AG10803 (cell line): ENCODE measurements at regions not wholly inside any gene's neighbourhood (a gene's known extent, or its start where the extent isn't known, plus 50 kb on each side); places are given as distances from the start of the nearest gene placed in this dataset.

Source experiments
- DNase-seq: peaks from one replicate; pipeline ENCODE4 v3.0.0; 2010; ENCODE audit warnings: low read depth
- H3K4me3 ChIP-seq: 2 replicates; pipeline ENCODE4 v1.5.1; 2011; ENCODE audit warnings: mild to moderate bottlenecking, low read length, control low read depth
- TF ChIP-seq, protein P1 (sequence below): conservative IDR thresholded peaks from 2 replicates; pipeline ENCODE4 v1.5.1; 2011; ENCODE audit warnings: mild to moderate bottlenecking, low read length, control low read depth, inconsistent platforms

DNA sequence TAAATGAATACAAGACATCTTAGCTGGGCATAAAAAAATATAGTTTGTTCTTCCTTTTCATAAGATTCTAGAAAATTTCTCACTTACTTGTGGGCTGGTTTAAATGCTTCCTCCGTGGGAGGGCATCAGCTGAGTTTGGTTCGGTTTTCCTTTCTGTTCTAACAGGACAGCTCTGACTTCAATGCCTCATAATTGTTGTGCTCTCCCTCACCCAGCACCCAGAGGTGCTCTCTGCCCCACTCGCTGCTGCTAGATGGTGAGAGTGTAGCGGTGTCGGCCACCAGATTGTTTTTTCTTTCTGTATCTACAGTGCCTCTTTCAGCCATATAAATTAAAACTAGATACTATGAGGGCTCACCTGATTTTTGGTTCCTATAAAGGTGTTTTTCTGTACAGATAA, 407.2 kb upstream of the CDH7 start:
- DNase-seq: no peak
- TF ChIP-seq, protein P1, sequence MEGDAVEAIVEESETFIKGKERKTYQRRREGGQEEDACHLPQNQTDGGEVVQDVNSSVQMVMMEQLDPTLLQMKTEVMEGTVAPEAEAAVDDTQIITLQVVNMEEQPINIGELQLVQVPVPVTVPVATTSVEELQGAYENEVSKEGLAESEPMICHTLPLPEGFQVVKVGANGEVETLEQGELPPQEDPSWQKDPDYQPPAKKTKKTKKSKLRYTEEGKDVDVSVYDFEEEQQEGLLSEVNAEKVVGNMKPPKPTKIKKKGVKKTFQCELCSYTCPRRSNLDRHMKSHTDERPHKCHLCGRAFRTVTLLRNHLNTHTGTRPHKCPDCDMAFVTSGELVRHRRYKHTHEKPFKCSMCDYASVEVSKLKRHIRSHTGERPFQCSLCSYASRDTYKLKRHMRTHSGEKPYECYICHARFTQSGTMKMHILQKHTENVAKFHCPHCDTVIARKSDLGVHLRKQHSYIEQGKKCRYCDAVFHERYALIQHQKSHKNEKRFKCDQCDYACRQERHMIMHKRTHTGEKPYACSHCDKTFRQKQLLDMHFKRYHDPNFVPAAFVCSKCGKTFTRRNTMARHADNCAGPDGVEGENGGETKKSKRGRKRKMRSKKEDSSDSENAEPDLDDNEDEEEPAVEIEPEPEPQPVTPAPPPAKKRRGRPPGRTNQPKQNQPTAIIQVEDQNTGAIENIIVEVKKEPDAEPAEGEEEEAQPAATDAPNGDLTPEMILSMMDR: no peak
- H3K4me3 ChIP-seq: no peak overlapping the region

- TF ChIP-seq, protein P1: no peak
- DNase-seq: no peak
- no peak overlapping the region for H3K4me3 ChIP-seq
Observed at GRCh38 chr18:65336411-65336810, 414.4 kb upstream of the CDH7 start.

DNA sequence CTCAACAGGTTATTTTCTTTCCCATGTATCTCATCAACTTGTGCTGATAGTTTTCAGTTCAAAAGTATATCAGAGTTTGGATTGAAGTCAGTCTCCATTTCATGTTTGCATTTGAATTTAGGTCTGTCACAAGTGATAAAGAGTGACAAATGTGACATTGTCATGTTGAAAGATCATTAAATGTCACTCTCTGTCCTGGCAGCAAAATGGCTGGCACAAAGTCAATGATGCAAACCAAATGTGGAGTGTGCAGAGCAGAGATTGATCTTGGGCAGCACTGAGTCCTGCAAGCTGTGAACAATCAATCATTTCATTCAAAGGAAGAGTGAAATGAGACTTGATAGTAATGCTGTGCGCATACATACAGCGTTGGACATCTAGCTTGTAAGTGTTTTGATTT, 421.8 kb upstream of the CDH7 start:
- DNase-seq: no peak
- TF ChIP-seq, protein P1: no peak
- no peak overlapping the region for H3K4me3 ChIP-seq

DNA sequence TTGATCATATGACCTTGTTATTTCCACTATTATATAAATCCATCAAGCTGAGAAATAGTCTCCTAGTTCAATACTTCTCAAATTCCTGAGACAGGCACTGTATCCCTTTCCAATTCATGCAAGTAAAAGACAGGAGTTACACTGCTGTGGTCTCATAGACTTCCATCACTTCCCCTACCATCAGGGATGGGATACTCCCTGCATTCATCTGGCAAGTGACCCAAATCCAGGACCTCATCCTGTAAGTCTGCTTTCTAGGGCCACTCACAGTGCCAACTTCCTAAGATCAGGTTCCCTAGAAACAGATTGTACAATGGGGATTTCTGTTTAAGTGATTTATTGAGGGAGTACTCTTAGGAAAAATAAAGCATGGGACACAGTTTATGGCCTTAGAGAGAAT, 424.0 kb upstream of the CDH7 start:
- TF ChIP-seq, protein P1: no peak
- no peak overlapping the region for H3K4me3 ChIP-seq
- DNase-seq: no peak

DNA sequence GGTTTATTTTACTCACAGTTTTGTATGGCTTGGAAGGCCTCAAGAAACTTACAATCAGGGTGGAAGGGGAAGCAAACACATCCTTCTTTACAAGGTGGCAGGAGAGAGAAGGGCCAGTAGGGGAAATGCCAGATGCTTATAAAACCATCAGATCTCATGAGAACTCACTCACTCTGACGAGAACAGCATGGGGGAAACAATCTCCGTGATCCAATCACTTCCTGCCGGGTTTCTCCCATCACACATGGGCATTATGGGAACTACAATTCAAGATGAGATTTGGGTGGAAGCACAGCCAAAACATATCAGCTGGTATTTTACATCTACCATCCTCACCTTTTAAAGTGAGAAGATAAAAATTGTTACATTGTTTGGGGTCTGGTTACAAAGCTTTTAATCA, 427.9 kb upstream of the CDH7 start:
- TF ChIP-seq, protein P1: no peak
- DNase-seq: no peak
- H3K4me3 ChIP-seq: no peak overlapping the region

GRCh38 chr18:65298422-65298821, 452.4 kb upstream of the CDH7 start:
- DNase-seq: no peak
- no peak overlapping the region for H3K4me3 ChIP-seq
- TF ChIP-seq, protein P1: no peak

DNA sequence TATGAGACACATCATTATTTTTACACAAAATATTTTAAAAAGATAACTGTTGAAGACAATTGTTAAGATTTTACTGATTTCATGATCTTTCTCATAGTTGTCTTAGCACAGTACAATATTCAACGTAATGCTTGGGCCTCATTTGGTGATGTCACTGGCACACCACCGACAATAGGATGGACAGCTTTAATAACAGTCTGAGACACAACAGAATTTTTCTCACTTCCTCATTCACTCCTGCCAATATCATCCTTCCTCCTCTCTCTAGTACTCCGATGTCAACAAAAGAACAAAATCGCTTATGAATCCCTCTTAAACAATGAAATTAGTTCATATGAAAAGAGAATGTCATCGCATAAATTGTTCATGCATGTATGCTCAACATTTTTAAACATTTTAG, 461.9 kb upstream of the CDH7 start:
- DNase-seq: no peak
- TF ChIP-seq, protein P1: no peak
- H3K4me3 ChIP-seq: no peak overlapping the region
